ENCODE measurements at regions not wholly inside any gene's neighbourhood (a gene's known extent, or its start where the extent isn't known, plus 50 kb on each side); places are given as distances from the start of the nearest gene placed in this dataset.

DNA sequence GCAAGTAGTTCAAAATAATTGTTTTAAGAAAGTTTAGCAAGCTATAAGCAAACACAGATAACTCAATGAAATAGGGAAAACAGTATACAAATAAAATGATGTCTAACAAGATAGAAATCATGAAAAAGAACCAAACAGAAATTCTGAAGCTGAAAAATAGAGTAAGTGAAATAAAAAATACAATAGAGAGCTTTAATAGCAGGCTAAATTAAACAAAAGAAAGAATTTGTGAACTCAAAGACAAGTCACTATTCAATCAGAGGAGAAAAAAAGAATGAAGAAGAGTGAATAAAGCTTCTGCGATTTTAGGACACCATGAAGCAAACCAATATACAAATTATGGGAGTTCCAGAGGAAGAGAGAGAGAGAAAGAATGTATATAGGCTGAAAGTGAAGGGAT lies 576.8 kb downstream of the STK39 start:
- H4K91ac ChIP-seq (replicated peaks; ENCODE audit: insufficient read length, low read length) = no peak overlapping the region
- no peak for TF ChIP-seq JUN (IDR thresholded peaks at IDR 0.05; ENCODE audit: low read depth, low read length)
- TF ChIP-seq RNF2 (IDR thresholded peaks at IDR 0.05; ENCODE audit: borderline replicate concordance, low read depth, low read length, missing control alignments, poor library complexity, severe bottlenecking) = no peak
- TF ChIP-seq POLR2A (IDR thresholded peaks at IDR 0.05; ENCODE audit: control extremely low read depth in 1 of 2, low read depth in 2 of 2, low read length in 2 of 2) = no peak
- no peak for TF ChIP-seq EP300 (IDR thresholded peaks at IDR 0.05; ENCODE audit: borderline replicate concordance in 1 of 2, low read depth in 2 of 2, low read length in 2 of 2)
- no peak for TF ChIP-seq CHD1 (IDR thresholded peaks at IDR 0.05; ENCODE audit: low read depth, low read length)
- no peak for TF ChIP-seq CREB1 (IDR thresholded peaks at IDR 0.05)
- no peak for TF ChIP-seq SIRT6 (IDR thresholded peaks at IDR 0.05; ENCODE audit: low read length)
- no peak for TF ChIP-seq RAD21 (IDR thresholded peaks at IDR 0.05 in 1 of 2, conservative IDR thresholded peaks at IDR 0.05 in 1 of 2; ENCODE audit: low read depth in 2 of 2, low read length in 2 of 2)
- TF ChIP-seq CTBP2 (IDR thresholded peaks at IDR 0.05; ENCODE audit: borderline replicate concordance, insufficient read depth, insufficient read length, low read length) = no peak
- no peak for TF ChIP-seq TAF7 (optimal IDR thresholded peaks at IDR 0.05; ENCODE audit: borderline replicate concordance, low read depth, low read length)
- TF ChIP-seq BRCA1 (IDR thresholded peaks at IDR 0.05; ENCODE audit: low read depth, low read length) = no peak
- TF ChIP-seq HDAC6 (IDR thresholded peaks at IDR 0.05; ENCODE audit: low read depth, low read length) = no peak
- no peak for TF ChIP-seq SAP30 (IDR thresholded peaks at IDR 0.05; ENCODE audit: insufficient read depth, insufficient replicate concordance, low read length)
- no peak for TF ChIP-seq NANOG (IDR thresholded peaks at IDR 0.05; ENCODE audit: insufficient read depth, low read depth, low read length, poor library complexity, severe bottlenecking)

More for the DNA sequence above, 576.8 kb downstream of the STK39 start:
- Histone ChIP-seq H3K27ac (ENCODE audit: low read depth, low read length) (no peak overlapping the region), H2BK20ac (ENCODE audit: low read length) (no peak overlapping the region), H2BK12ac (ENCODE audit: low read depth, low read length) (no peak overlapping the region), H3K27me3 (replicated peaks in 1 of 4; ENCODE audit: control insufficient read depth in 3 of 4, extremely low read depth in 1 of 4, insufficient read depth in 3 of 4, low read length in 3 of 4) (no peaks in the 10 kb centered on the region), H2AK5ac (ENCODE audit: low read depth, low read length) (no peak overlapping the region), H3K14ac (ENCODE audit: insufficient read length) (no peak overlapping the region), H4K8ac (ENCODE audit: extremely low read depth, insufficient read depth, low read length) (no peak overlapping the region), H3K56ac (replicated peaks; ENCODE audit: insufficient read length, low read depth, low read length) (no peak overlapping the region), H3K79me1 (ENCODE audit: low read depth, low read length) (no peaks in the 10 kb centered on the region), H3K23ac (ENCODE audit: insufficient read length) (no peak overlapping the region), H3K79me2 (ENCODE audit: control insufficient read depth in 1 of 2, insufficient read depth in 2 of 2, low read length in 2 of 2) (no peaks in the 10 kb centered on the region), H3K23me2 (ENCODE audit: low read depth, low read length) (no peaks in the 10 kb centered on the region), H2AFZ (ENCODE audit: low read length) (no peak overlapping the region), H2BK15ac (ENCODE audit: low read length) (no peak overlapping the region), H3K4me1 (replicated peaks in 1 of 4; ENCODE audit: control insufficient read depth in 3 of 4, insufficient read depth in 4 of 4, low read length in 3 of 4) (no peaks in the 10 kb centered on the region), H2BK120ac (replicated peaks; ENCODE audit: low read depth, low read length) (no peak overlapping the region), H3K9ac (replicated peaks in 1 of 4; ENCODE audit: extremely low read depth in 1 of 4, low read depth in 3 of 4, low read length in 3 of 4) (no peak overlapping the region), H4K5ac (ENCODE audit: insufficient read length, low read depth, low read length) (no peak overlapping the region), H3K4ac (replicated peaks; ENCODE audit: insufficient read length, low read depth, low read length) (no peak overlapping the region), H3K9me3 (ENCODE audit: insufficient read depth in 2 of 2, low read depth in 1 of 2, low read length in 1 of 2) (peaks cover 4 to 15% of the 10 kb centered on the region in 2 experiments; a peak in 3 of 4 replicates), H4K20me1 (replicated peaks in 1 of 2; ENCODE audit: control insufficient read depth in 1 of 2, insufficient read depth in 2 of 2, low read length in 2 of 2) (no peaks in the 10 kb centered on the region), H2BK5ac (ENCODE audit: low read depth, low read length) (no peak overlapping the region), H3K4me3 (ENCODE audit: extremely low read depth in 1 of 4, insufficient read depth in 2 of 4, low read depth in 3 of 4, low read length in 4 of 4) (no peak overlapping the region), H3K36me3 (ENCODE audit: control insufficient read depth in 2 of 4, insufficient read depth in 4 of 4, low read length in 3 of 4) (peaks cover 0 to 5% (median 0%) of the 10 kb centered on the region in 4 experiments; a peak in 3 of 8 replicates), H3K4me2 (ENCODE audit: insufficient read depth in 1 of 2, low read depth in 2 of 2, low read length in 2 of 2) (no peak overlapping the region), H3K18ac (ENCODE audit: extremely low read depth, low read length) (no peak overlapping the region)
- ChIA-PET CTCF (ENCODE audit: partially characterized antibody) (no interaction called here), POLR2A (ENCODE audit: partially characterized antibody) (no interaction called here)
- no CpG with 5 or more reads among the region's 1 CpG for WGBS, 2 experiments (ENCODE audit: extremely low coverage in 1 of 2, insufficient coverage in 1 of 2, insufficient read length in 1 of 2, insufficient replicate concordance in 2 of 2, low coverage in 1 of 2, low lambda C conversion rate in 2 of 2, missing lambda C conversion rate in 1 of 2)
- FAIRE-seq = no peak
- no peak for DNase-seq (ENCODE audit: low read depth in 1 of 2, low spot score in 2 of 2)
